Left lung (tissue), 4 donors: ENCODE measurements at regions not wholly inside any gene's neighbourhood (a gene's known extent, or its start where the extent isn't known, plus 50 kb on each side); places are given as distances from the start of the nearest gene placed in this dataset.

Experiments
- ATAC-seq: fragments of 200-7000 bp; cut with Tn5 transposase; one replicate; pipeline ENCODE4 v1.9.1; 2020; ENCODE audit warnings: moderate library complexity
- DNase-seq, 4 donors: peaks; one replicate each; pipeline ENCODE4 v3.0.0-alpha.2; 2013 to 2020
- H3K27ac ChIP-seq, 2 donors: fragments of 200-600 bp; sonication (generic) in 1 of 2; one replicate each; pipeline versions ENCODE4 v1.5.0 to v1.8.0; 2020 to 2021
- H3K27me3 ChIP-seq, 2 donors: fragments of 200-600 bp; sonication (generic) in 1 of 2; one replicate each; pipeline versions ENCODE4 v1.5.0 to v1.8.0; 2020 to 2021
- H3K36me3 ChIP-seq, 2 donors: fragments of 200-600 bp; sonication (generic) in 1 of 2; one replicate each; pipeline versions ENCODE4 v1.5.0 to v1.8.0; 2020 to 2021
- H3K4me1 ChIP-seq, 2 donors: fragments of 200-600 bp; one replicate each; pipeline ENCODE4 v1.8.0; 2021
- H3K4me3 ChIP-seq, 2 donors: fragments of 200-600 bp; sonication (generic) in 1 of 2; one replicate each; pipeline versions ENCODE4 v1.5.0 to v1.8.0; 2020 to 2021; ENCODE audit warnings: mild to moderate bottlenecking in 1 of 2
- H3K9me3 ChIP-seq, 2 donors: fragments of 200-600 bp; sonication (generic) in 1 of 2; one replicate each; pipeline versions ENCODE4 v1.5.0 to v1.8.0; 2020 to 2021
- CTCF ChIP-seq, 2 donors: fragments of 200-600 bp; sonication (generic) in 1 of 2; IDR thresholded peaks; one replicate each; pipeline versions ENCODE4 v1.5.0 to v1.8.0; 2021; ENCODE audit warnings: antibody characterized with exemption in 2 of 2
- intact Hi-C, 2 donors: fragments of 100-400 bp; cut with DNase I; formaldehyde crosslinking; loops; one replicate each; pipeline versions ENCODE4 v1.11.2 to v1.14.2; 2022
- donor health status: DM: no; HTN: yes; CAD: no.
- donor health status: DM: no; HTN: no; CAD: no.

GRCh38 chr2:56741601-56742102 is 557.9 kb downstream of the CCDC85A start:
- no peaks in the 10 kb centered on the region for H3K27me3 ChIP-seq
- no peak for TF ChIP-seq CTCF (IDR thresholded peaks at IDR 0.05)
- DNase-seq, result peak in 3 of 4 donors; percentile 3 to 58 (median 57)
- H3K4me3 ChIP-seq, result no peak overlapping the region
- no peaks in the 10 kb centered on the region for H3K9me3 ChIP-seq
- peak; percentile 100 for ATAC-seq
- no peaks in the 10 kb centered on the region for H3K4me1 ChIP-seq
- peak overlapping the region; percentile 15 to 21 for H3K27ac ChIP-seq
- H3K36me3 ChIP-seq, result no peaks in the 10 kb centered on the region
- intact Hi-C loops, result no loop called here

GRCh38 chr2:56743807-56744206 is 560.0 kb downstream of the CCDC85A start:
- Histone ChIP-seq H3K36me3 (no peaks in the 10 kb centered on the region), H3K27me3 (no peaks in the 10 kb centered on the region), H3K4me1 (no peaks in the 10 kb centered on the region), H3K27ac (no peak overlapping the region), H3K9me3 (no peaks in the 10 kb centered on the region), H3K4me3 (no peak overlapping the region)
- DNase-seq (no peak), ATAC-seq (no peak)
- TF ChIP-seq CTCF (IDR thresholded peaks at IDR 0.05), result no peak
- intact Hi-C loops, result no loop called here

- DNase-seq, result peak in 1 of 4 donors; percentile 12
Observed at GRCh38 chr2:56749152-56749752, 565.5 kb downstream of the CCDC85A start.

GRCh38 chr2:56753182-56753581 is 569.4 kb downstream of the CCDC85A start:
- no peaks in the 10 kb centered on the region for H3K9me3 ChIP-seq
- no peak overlapping the region for H3K4me3 ChIP-seq
- DNase-seq, result no peak
- no peaks in the 10 kb centered on the region for H3K36me3 ChIP-seq
- ATAC-seq, result no peak
- H3K27me3 ChIP-seq, result no peaks in the 10 kb centered on the region
- intact Hi-C loops, result loop anchor here in 1 of 2 donors (5.0 kb wide), 1 partner anchor 571 kb away; the partner anchor contains the start of gene CCDC85A
- no peak overlapping the region for H3K27ac ChIP-seq
- TF ChIP-seq CTCF (IDR thresholded peaks at IDR 0.05), result no peak
- no peaks in the 10 kb centered on the region for H3K4me1 ChIP-seq

More at GRCh38 chr2:56749152-56749752, 565.5 kb downstream of the CCDC85A start:
- no peak overlapping the region for H3K27ac ChIP-seq
- no peaks in the 10 kb centered on the region for H3K9me3 ChIP-seq
- no peaks in the 10 kb centered on the region for H3K27me3 ChIP-seq
- H3K4me1 ChIP-seq, result no peaks in the 10 kb centered on the region
- no peaks in the 10 kb centered on the region for H3K36me3 ChIP-seq
- no peak overlapping the region for H3K4me3 ChIP-seq
- peak in 1 of 2 donors; percentile 37 for TF ChIP-seq CTCF (IDR thresholded peaks at IDR 0.05)
- ATAC-seq, result peak; percentile 67
- intact Hi-C loops, result no loop called here

GRCh38 chr2:56754066-56754615 is 570.4 kb downstream of the CCDC85A start:
- H3K36me3 ChIP-seq, result no peaks in the 10 kb centered on the region
- intact Hi-C loops, result loop anchor here in 1 of 2 donors (5.0 kb wide), 1 partner anchor 572 kb away; the partner anchor contains the start of gene CCDC85A
- H3K4me1 ChIP-seq, result no peaks in the 10 kb centered on the region
- no peak for ATAC-seq
- no peak for DNase-seq
- no peak for TF ChIP-seq CTCF (IDR thresholded peaks at IDR 0.05)
- H3K4me3 ChIP-seq, result no peak overlapping the region
- H3K9me3 ChIP-seq, result no peaks in the 10 kb centered on the region
- no peaks in the 10 kb centered on the region for H3K27me3 ChIP-seq
- H3K27ac ChIP-seq, result no peak overlapping the region
